Stimulated activated CD4-positive, alpha-beta T cell treated with anti-CD3 and anti-CD28 coated beads, Interleukin-4, amount 100 ng/mL, for 4 hours (primary cell): ENCODE measurements at regions not wholly inside any gene's neighbourhood (a gene's known extent, or its start where the extent isn't known, plus 50 kb on each side); places are given as distances from the start of the nearest gene placed in this dataset.

Experiments
- DNase-seq, 2 experiments: peaks; one replicate each; pipeline ENCODE4 v3.0.0-alpha.2; 2020

DNA sequence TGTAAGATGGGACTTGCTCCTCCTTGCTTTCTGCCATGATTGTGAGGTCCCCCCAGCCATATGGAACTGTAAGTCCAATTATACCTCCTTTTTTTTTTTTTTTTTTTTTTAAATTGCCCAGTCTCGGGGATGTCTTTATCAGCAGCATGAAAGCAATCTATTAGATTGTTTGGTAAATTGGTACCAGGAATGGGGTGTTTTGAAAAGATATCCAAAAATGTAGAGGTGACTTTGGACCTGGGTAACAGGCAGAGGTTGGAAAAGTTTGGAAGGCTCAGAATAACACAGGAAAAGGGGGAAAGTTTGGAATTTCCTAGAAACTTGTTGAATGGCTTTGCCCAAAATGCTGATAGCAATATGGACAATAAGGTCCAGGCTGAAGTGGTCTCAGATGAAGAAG lies 545.8 kb upstream of the ALCAM start:
- DNase-seq = no peak

DNA sequence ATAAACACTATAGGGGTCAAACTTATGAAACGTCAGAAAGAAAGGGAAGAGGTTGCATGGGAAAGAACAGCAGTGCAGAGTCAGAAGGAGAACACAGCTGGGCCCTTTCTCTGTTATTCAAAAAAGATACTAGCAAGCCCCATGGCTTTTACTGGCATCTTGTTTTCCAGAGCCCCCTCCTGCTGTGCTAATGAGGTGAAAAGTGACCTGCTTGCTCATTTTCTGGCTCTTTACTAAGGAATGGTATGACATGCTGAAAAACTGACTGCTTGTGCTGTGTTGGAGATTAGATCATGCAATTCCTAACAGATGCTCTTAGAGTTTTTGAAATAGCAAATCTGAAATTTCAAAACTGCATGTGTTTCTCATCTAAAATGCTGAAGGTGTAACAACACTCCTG lies 541.6 kb upstream of the ALCAM start:
- no peak for DNase-seq

DNA sequence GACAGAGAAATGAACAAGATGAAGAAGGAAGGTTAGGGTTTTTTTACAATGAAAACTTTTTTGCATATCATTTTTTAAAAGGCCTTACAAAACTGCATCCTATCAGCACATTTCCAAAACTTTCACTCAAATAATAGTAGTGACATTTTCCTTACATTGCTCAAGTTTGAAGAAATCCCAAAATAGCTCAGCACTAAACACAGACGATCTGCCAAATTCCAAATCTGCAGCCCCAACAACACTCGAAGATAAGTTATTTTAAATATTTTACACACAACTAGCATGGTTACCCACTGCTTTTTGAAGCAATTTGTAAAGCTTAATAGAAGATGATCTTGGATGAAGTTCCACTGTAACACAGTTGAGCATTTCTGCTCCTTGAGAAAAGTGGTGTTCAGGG lies 535.6 kb upstream of the ALCAM start:
- no peak for DNase-seq

DNA sequence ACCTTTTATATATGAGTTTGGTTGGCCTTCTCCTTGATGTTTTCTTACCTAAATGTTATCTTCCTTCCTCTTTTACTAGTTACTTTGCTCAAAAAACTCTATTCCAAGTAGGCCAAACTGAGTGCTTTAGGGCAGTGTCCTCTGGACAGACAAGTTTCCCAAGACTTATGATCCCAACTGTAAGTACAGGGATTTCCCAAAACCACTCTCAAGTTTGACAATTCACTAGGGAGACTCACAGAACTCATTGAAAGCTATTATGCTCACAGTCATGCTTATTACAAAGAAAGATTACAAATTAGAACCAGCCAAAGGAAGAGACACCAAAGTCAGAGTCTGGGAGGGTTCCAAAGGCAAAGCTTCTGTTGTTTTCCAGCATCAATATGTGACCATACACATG lies 534.2 kb upstream of the ALCAM start:
- DNase-seq = no peak

DNA sequence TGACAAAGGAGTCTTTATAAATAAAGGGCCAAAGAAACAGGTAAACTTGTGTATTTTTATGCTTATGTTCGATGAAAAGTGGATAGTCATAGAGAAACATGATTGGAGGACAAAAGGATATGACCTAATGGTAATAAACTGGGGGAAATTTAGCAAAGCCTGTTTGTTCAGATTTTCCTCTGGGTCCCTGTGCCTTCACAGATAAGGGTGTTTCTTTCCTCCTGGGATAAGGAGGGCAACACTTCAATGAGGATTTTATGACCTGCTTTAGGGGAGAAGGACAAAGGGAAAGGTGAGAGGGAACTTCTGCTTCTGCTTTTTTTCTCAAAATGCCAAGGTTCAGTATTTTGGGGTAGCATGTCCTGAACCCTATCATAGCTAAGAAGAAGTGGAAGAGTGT lies 531.3 kb upstream of the ALCAM start:
- DNase-seq = no peak

DNA sequence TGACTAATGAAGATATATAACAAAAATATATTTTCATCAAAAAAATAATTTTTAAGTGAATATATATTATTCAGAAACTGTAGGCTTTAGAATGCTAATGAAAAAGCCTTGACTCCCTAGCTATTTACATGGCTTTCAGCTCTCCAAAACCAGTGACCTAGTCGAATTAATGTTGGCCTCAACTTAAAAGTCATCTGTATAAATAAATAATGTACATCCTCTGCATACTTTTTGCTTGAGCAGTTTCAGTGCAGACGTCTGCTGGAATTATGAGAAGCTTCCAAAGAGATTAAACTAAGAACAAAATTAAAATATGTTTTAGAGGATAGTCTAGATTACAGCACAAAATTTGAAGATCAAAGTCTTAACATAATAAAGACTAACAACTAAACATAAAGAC lies 520.4 kb upstream of the ALCAM start:
- DNase-seq = no peak

DNA sequence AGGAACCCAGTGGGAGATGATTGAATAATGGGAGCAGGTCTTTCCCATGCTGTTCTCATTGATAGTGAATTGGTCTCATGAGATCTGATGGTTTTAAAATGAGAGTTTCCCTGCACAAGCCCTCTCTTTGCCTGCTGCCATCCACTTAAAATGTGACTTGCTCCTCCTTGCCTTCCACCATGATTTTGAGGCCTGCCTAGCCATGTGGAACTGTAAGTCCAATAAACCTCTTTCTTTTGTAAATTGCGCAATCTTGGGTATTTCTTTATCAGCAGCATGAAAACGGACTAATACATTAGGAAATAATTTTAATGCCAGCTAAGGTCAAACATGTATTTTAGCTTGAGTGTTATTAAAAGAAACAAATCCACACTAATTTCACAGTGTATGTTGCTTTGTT lies 517.6 kb upstream of the ALCAM start:
- DNase-seq = no peak

DNA sequence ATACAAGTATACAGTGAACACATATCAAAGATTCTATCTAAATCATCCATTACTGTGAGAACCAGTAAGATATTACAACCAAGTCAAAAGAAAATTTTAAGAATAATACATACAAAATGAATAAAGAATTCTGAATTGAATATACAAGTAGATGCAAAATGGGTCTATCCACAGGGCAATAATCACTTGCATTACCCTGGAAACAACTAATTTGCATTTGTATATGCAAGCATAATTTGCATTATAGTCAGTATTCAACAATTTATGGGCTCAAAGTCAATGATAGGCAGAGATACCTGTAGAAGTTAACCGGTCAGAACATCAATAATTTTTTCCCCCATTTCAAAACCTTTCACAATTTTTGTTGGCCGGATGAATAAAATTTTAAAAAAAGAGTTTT lies 512.2 kb upstream of the ALCAM start:
- DNase-seq = no peak

DNA sequence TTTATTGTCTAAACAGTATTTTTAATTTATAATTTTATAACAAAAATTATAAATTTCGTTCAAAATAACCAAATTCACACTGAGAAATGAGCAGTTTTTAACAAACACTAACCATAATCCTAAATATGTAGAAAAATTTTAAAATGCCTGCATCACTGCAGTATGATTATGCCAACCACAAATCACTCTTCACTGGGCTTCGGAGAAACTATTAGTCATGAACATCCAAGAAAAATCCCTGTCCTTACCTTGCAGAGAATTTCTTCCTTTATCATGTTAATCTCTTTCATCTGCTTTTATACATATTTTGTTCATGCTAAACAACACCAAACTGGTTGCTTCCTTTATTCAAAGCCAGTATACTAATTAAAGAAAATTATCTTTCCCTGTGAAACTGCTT lies 511.0 kb upstream of the ALCAM start:
- no peak for DNase-seq

DNA sequence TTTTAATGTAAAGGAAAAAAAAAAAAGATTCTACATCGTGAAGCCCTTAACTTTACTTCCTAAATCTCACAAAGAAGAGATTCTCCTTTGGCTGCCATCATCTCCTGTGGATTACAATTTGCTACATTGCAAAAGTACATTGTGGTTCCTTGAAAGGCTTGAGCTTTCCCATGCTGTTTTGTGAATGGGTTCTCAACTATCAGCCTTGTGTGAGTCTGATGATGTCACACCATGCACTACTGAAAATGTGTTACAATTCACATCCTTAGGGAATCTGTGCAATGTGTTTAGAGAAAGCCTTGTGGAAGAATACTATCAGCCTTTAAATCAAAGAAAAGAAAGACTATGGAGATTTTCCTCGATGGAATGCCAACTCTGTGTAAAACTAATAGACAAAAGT lies 510.0 kb upstream of the ALCAM start:
- DNase-seq = no peak

DNA sequence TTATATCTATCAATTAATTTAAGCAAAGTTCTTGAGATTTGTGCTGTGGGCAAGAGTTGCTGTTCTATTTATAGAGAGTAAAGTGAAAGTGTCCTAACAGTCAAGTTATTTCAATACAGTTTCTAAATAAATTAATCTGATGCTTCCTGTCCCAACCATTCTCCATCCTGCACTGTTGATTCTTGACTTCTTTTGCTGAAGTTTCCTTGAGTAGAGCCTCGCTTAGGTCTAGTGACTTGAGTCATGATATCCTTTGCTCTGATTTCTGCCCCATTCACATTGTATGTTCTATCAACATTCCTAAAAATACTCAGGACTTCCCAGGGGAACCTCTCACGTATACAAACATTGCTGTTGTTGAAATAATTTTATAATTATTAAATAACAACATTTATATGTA lies 498.4 kb upstream of the ALCAM start:
- DNase-seq = no peak

DNA sequence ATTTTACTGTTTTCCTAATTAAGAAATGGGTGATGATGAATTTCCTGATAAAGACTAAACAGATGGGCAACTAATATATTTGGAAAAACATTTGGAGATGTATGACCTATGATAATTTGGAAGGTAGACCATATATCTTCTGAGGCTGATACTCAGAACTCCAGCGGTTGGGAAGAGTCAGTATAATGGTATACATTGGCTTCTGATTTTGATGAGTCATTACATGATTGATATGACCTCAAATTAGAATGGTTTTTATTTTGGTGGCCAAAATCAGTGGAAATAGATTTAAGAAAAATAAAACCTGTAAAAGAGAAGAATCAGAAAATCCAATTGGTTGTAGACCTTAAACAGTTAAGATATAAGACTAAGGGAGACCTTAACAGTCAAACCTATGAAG lies 496.4 kb upstream of the ALCAM start:
- no peak for DNase-seq

DNA sequence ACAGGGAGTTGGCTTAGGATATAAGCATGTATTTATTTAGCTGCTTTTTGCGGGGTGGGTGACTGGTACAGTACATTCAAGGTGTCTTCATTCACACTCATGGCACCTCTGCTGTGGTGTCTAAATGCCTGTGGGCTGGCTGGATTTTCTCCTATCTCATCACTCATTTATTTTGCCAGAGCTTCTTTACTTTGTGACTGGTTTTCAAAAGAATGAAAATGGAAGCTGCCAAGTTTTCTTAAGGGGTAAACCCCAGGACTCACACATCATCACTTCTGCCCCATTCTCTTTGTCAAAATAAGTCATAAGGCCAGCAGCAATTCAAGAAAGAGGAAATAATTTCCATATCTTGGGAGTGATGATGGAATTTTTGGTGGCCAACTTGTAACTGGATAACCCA lies 493.4 kb upstream of the ALCAM start:
- no peak for DNase-seq

DNA sequence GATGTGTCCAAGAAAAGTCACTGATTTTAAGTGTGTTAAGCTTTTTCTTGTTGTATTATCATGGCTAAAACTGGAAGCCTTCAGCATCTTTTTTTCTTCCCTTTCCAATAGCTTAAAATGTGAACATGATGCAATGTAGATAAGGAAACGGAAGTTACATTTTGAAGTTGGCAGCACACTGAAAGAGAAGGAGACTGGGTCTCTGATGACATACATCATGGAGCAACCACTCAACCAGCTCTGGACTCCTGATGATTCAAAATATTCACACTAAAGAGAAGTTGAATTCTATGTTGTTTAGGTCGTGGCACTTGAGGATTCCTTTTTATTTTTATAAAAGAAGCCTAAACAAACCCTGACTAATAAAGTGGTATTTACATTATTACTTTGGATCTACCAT lies 488.3 kb upstream of the ALCAM start:
- no peak for DNase-seq

DNA sequence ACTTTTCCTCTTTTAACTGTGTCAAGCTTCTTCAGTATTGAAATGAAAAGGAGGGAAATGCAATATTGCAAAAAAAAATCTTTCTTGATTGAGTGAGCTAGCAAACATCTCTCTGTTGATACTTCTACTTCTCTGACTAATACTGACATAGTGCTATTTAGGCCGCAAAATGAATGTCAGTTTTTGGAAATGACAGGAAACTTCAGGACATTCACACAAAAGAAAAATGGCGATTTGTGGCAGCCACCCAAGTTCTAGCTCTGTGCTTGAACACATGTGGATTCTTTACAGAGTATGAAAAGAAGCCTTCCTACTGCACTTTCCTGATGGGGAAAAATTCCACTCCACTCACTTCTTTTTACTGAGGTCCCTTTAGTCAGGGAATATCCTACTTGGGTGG lies 486.8 kb upstream of the ALCAM start:
- DNase-seq = no peak

DNA sequence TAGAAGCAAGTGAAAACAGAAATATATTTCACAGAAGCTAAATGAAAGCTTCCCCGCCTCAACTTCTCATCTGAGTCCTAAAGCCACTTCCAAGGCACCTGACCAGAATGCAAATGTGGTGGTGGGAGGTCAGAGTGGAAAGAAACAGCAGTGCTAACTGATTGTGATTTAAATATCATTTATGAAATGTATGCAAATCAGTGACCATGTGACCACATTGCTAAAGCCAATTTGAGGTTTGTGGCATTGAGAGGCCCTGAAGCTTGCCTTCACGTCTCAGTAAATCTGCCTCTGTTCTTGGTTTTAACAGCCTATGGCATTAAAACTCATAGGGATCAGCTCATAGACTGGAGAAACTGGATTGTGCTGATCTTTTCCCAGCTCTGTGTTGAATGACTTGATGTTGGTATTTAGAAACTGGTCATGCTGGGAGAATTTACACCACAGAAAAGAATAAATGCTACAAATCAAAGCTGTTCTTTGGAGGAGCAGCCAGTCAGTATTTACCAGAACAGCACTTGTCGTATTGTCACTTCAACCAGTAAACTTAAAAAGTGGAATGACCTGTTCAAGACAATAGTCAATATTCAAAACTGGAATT lies 481.4 kb upstream of the ALCAM start:
- no peak for DNase-seq

DNA sequence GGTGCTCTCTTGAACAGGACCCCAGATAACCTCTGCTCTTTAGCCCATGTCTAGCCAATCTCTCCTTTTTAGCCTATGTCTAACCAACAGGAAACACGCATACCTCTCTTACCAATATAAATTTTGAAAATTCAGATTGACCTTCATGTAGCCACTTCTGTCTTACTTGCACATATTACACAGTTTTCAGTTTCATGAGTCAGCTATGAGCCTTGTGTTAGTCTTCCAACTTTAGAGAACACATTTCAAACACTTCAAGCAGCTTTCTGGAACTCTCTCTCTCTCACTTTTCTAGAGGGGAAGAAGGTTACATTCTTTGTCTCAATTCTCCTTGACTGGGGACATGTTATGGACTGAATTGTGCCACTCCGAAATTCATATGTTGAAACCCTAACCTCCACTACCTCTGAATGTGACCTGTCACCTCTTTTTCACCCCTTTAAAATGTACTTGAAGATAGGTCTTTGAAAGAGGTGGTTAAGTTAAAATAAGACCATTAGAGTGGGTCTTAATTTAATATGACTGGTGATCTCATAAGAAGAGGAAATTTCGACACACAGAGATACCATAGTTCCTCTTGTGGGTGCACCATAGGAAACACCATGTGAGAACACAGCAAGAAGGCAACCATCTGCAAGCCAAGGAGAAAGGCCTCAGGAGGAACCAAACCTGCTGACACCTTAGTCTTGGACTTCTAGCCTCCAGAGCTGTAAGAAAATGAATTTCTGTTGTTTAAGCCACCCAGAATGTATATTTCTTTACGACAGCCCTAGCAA lies 480.3 kb upstream of the ALCAM start:
- no peak for DNase-seq

DNA sequence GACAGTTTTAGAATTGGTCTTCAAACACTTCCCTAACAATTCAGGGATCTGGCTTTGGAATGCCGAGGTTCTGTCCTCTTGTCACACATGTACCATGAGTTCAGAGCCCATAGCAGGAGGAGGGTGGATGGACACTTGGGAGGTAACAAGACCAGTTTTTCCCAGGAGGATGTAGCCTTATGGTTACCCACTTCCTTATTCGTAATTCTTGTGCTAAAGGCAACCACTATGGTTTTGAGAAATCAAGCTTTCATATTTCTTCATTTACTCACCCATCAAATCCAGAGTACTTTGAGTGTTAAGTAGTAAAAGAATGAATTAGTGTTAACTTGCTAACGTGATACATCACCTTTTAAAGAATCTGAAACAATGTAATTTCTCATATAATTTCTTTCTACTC lies 479.6 kb upstream of the ALCAM start:
- no peak for DNase-seq

DNA sequence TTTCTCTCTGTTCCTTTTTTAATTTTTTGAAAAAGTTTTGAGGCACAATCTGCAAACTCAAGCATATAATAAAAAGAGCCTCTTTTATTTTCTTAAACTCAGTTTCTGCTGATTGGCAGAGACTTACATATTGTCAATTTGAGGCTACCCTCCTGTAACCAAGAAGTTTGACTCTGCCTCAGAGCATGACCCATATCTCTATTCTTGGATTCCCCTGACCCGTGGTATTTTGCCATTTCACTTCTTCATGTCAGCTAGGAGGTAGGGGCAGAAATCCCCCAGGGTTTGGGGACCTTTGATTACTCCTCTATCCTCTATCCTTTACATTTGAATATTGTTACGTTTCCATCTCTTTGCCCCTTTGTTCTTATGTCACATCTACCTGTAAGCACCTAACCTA lies 479.1 kb upstream of the ALCAM start:
- no peak for DNase-seq

DNA sequence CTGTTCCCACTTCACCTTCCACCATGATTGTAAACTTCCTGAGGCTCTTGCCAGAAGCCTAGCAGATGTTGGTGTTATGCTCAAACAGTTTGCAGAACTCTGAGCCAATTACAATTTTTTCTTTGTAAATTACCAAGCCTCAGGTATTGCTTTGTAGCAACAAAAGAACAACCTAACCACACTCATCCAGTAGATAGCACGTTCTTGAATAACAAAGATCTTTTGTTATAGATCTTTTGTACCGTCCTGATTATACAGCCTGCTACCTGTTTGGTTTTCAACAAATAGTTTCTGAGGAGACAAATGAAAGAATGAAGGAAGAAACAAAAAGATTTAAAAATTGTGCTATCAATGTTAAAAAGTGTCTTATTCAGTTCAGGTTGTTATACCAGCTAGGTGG lies 474.7 kb upstream of the ALCAM start:
- DNase-seq = no peak

DNA sequence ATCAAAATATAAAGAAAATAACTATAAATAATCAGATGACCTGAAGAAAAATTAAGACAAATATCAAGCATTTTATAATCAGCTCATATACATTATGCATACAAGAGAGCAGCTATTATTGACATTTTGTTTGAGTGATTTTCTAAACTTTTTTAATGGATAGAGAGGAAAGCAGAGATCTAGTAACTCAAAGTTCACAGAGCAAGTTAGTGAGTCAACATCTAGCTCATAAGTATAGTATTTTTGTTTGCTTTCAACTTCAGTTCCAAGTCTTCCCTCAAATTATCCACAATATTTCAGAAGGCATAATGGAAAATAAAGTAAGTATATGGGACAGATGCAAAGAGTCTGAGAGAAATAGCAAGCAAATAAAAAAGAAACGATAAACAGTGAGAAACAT lies 470.1 kb upstream of the ALCAM start:
- DNase-seq = no peak

DNA sequence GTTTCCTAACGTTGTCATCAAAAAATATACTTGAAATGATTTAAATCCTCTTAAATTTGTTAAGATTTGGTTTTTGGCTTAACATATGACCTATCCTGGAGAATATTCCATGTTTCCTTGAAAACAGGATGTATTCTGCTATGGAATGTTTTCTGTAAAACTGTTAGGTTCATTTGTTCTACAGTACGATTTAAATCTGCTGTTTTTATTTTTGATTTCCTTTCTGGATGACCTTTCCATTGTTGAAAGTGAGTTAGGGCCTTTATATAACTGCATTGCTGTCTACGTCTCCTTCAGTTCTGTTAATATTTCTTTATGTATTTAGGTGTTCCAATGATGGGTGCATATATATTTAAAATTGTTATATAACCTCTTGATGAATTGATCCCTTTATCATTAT lies 465.3 kb upstream of the ALCAM start:
- DNase-seq = no peak

DNA sequence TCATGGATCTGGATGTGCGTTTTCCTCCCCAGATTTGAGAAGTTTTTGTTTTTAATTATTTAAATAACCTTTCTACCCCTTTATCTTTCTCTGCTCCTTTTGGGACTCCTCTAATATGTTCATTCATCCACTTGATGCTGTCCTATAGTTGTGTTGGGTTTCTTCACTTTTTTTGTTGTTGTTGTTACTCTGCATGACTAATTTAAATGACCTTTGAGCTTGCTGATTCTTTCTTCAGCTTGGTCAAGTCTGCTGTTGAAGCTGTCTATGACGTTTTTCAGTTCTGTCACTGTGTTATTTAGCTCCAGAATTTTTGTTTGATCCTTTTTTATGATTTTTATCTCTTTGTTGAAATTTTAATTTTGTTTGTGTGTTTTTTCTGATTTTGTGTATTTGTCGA lies 463.6 kb upstream of the ALCAM start:
- DNase-seq = no peak

DNA sequence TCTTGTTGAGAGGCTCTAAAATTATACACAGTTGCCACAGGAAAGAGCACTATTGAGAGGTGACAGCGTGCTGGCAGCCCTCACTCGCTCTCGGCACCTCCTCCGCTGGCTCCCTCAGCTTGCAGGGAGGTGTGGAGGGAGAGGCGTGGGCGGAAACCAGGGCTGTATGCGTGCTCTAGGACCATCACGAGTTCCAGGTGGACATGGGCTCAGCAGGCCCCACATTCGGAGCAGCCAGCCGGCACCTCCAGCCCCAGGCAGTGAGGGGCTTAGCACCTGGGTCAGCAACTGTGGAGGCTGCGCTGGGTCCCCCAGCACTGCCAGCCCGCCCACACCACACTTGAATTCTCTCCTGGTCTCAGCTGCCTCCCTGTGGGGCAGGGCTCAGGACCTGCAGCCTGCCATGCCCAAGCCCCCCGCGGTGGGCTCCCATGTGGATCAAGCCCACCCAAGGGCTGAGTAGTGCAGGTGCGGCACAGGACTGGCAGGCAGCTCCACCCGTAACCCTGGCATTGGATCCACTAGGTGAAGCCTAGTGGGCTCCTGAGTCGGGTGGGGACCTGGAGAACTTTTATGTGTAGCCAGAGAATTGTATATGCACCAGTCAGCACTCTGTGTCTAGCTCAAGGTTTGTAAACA lies 460.6 kb upstream of the ALCAM start:
- no peak for DNase-seq

DNA sequence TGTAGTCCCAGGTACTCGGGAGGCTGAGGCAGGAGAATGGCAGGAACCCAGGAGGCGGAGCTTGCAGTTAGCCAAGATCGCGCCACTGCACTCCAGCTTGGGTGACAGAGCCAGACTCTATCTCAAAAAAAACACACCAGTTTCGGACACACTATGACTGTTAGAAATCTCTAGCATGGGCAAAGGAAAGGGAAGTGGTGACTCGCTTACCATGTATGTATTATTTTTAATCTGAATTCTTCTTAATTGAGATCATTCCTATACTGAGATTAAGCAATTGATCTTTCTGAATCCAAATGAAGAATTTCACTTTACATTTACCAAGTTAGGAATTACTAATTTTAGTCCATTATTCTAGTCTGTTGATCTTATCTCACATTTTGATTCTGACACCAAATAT lies 459.2 kb upstream of the ALCAM start:
- DNase-seq = no peak
